HEK293T (cell line): ENCODE measurements at regions not wholly inside any gene's neighbourhood (a gene's known extent, or its start where the extent isn't known, plus 50 kb on each side); places are given as distances from the start of the nearest gene placed in this dataset.

Experiments used
- CTCF ChIA-PET: fragments of 350-600 bp; formaldehyde crosslinking; extraction: SDS; loops from one replicate; lab custom pipeline; 2021; ENCODE audit warnings: antibody characterized with exemption, inconsistent platforms; lab: Yijun Ruan, JAX
- POLR2A ChIA-PET: fragments of 350-600 bp; formaldehyde crosslinking; extraction: SDS; loops from one replicate; lab custom pipeline; 2020; ENCODE audit warnings: antibody characterized with exemption, inconsistent platforms; lab: Yijun Ruan, JAX
- DNase-seq: peaks from one replicate; pipeline ENCODE4 v3.0.0; 2012; ENCODE audit warnings: mixed read lengths; ENCODE audit errors: extremely low spot score
- ARNT ChIP-seq: fragments of 450-650 bp; IDR thresholded peaks from 2 replicates; pipeline ENCODE4 v1.6.1; 2017; ENCODE audit warnings: mild to moderate bottlenecking
- BHLHE40 ChIP-seq: fragments of 450-650 bp; IDR thresholded peaks from 2 replicates; pipeline ENCODE4 v1.6.1; 2016; ENCODE audit warnings: mild to moderate bottlenecking, moderate library complexity, borderline replicate concordance
- CTBP1 ChIP-seq: fragments of 450-650 bp; IDR thresholded peaks from 2 replicates; pipeline ENCODE4 v1.6.1; 2016; ENCODE audit warnings: borderline replicate concordance
- ELF4 ChIP-seq: fragments of 450-650 bp; IDR thresholded peaks from 2 replicates; pipeline ENCODE4 v1.6.1; 2017; ENCODE audit warnings: antibody characterized with exemption
- FOXA1 ChIP-seq: fragments of 450-650 bp; IDR thresholded peaks from 2 replicates; pipeline ENCODE4 v1.6.1; 2016; ENCODE audit warnings: mild to moderate bottlenecking
- FOXK2 ChIP-seq: fragments of 450-650 bp; IDR thresholded peaks from 2 replicates; pipeline ENCODE4 v1.6.1; 2016; ENCODE audit warnings: mild to moderate bottlenecking
- FOXM1 ChIP-seq: fragments of 450-650 bp; IDR thresholded peaks from 2 replicates; pipeline ENCODE4 v1.6.1; 2017; ENCODE audit warnings: mild to moderate bottlenecking, borderline replicate concordance
- HDGF ChIP-seq: fragments of 450-650 bp; IDR thresholded peaks from 2 replicates; pipeline ENCODE4 v1.6.1; 2017; ENCODE audit warnings: antibody characterized with exemption, borderline replicate concordance
- L3MBTL2 ChIP-seq: fragments of 450-650 bp; conservative IDR thresholded peaks from 2 replicates; pipeline ENCODE4 v1.6.1; 2016; ENCODE audit warnings: mild to moderate bottlenecking
- LEF1 ChIP-seq: fragments of 450-650 bp; IDR thresholded peaks from 2 replicates; pipeline ENCODE4 v1.6.1; 2017; ENCODE audit warnings: mild to moderate bottlenecking, borderline replicate concordance
- NFRKB ChIP-seq: fragments of 450-650 bp; IDR thresholded peaks from 2 replicates; pipeline ENCODE4 v1.6.1; 2016; ENCODE audit warnings: mild to moderate bottlenecking, moderate library complexity
- SP1 ChIP-seq: fragments of 450-650 bp; IDR thresholded peaks from 2 replicates; pipeline ENCODE4 v1.6.1; 2017
- SUZ12 ChIP-seq: fragments of 450-650 bp; IDR thresholded peaks from 2 replicates; pipeline ENCODE4 v1.6.1; 2016; ENCODE audit warnings: mild to moderate bottlenecking
- TARDBP ChIP-seq: fragments of 450-650 bp; IDR thresholded peaks from 2 replicates; pipeline ENCODE4 v1.6.1; 2016
- ZNF384 ChIP-seq: fragments of 450-650 bp; IDR thresholded peaks from 2 replicates; pipeline ENCODE4 v1.6.1; 2016
- TF ChIP-seq, protein P1 (sequence below): fragments of 450-650 bp; IDR thresholded peaks from 2 replicates; pipeline ENCODE4 v1.6.1; 2016

DNA sequence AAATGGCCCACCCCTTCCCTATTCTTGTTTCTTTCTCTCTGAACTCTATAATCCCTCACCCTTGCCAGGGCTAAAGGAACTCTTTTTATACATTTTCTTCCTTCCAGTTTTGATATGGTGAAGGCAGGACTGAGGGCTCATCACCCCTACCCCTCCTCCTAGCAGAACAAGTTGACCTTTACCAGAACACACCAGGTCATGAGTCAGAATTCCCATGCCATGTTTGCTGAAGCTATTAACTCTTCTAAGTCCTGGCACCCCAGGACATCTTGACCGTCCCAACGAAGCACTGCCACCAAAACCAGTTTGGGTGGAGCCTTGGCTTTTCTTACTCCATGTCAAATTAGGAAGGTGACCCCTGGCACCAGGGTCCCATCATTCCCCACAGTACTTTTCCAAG, 57.5 kb upstream of the DYNLT3 start:
- no peak for DNase-seq
- ChIA-PET POLR2A (no interaction called here), CTCF (interaction anchor here (0.6 to 0.8 kb wide), 2 partner anchors 12 to 61 kb away, joined by 3 read pairs; no protein-coding TSS in a partner anchor)
- TF ChIP-seq HDGF (no peak), TARDBP (no peak), SUZ12 (no peak), CTBP1 (no peak), ZNF384 (no peak)
- TF ChIP-seq, protein P1, sequence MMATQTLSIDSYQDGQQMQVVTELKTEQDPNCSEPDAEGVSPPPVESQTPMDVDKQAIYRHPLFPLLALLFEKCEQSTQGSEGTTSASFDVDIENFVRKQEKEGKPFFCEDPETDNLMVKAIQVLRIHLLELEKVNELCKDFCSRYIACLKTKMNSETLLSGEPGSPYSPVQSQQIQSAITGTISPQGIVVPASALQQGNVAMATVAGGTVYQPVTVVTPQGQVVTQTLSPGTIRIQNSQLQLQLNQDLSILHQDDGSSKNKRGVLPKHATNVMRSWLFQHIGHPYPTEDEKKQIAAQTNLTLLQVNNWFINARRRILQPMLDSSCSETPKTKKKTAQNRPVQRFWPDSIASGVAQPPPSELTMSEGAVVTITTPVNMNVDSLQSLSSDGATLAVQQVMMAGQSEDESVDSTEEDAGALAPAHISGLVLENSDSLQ: no peak

DNA sequence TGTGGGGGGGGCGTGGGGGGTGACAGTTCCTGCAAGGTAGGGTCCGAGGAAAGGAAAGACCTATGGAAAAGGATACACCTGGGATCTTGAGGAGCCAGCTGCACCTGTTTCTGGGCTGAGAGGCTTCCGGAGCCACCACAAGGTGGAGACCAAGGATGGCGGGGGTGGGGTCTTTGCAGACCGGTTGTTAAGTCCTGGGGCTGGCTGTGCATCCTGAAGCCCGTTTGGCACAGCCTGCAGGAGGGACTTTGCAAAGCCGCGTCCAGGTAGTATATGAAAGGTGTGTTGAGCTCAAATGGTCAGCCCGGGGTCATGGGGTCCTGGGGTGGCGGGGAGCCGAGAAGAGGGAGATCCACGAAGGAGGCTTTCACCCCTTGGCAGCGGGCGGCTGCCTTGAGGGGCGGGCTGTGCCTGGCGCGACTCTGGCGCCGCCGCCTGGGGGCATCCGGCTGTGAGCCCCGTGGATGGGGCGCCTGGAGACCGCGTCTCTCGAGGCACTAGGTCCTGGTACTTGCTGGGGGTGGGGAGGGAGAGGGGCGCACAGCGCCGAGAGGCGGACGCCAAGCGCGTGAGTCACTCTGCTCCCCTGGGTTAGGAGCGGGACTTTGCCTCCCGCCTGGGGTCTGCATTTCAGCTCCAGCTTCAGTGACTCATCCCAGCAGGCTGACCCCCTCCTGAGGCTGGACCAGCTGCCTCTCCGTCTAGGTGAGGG, 58.2 kb upstream of the DYNLT3 start:
- TF ChIP-seq FOXA1 (no peak), ARNT (no peak), NFRKB (no peak), HDGF (no peak), L3MBTL2 (0 out of 2 replicates have a peak, but pooled peaks have one; percentile 38)
- DNase-seq: peak; percentile 46
- ChIA-PET POLR2A (interaction anchor here (0.9 kb wide), 1 partner anchor 10 kb away, joined by 3 read pairs; no protein-coding TSS in a partner anchor), CTCF (interaction anchor here (0.8 kb wide), 1 partner anchor 62 kb away, joined by 3 read pairs; no protein-coding TSS in a partner anchor)

DNA sequence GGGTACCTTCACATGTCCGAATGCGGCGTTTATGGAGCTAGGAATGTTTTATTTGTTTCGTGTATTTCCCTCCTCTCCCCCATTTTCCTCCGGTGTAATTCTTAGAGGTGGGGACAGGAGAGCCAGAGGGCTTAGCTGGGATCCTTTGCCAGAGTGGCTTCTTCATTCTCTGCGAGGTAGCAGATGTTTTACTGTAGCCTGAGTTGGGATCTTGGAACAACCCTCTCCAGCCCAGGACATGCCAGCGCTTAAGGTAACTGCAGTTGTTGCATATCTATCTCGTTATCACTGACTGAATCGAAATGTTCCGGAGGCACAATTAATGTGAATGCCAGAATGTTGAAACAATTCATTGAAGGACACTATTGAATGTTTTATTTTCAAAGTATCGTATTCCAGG, 59.0 kb upstream of the DYNLT3 start:
- TF ChIP-seq FOXA1 (no peak), TARDBP (no peak), NFRKB (no peak), LEF1 (no peak), ELF4 (no peak), L3MBTL2 (no peak), HDGF (no peak), SUZ12 (no peak)
- TF ChIP-seq, protein P1: no peak
- DNase-seq: no peak
- POLR2A ChIA-PET: interaction anchor here (0.9 kb wide), 1 partner anchor 10 kb away, joined by 3 read pairs; no protein-coding TSS in a partner anchor
- CTCF ChIA-PET: no interaction called here

DNA sequence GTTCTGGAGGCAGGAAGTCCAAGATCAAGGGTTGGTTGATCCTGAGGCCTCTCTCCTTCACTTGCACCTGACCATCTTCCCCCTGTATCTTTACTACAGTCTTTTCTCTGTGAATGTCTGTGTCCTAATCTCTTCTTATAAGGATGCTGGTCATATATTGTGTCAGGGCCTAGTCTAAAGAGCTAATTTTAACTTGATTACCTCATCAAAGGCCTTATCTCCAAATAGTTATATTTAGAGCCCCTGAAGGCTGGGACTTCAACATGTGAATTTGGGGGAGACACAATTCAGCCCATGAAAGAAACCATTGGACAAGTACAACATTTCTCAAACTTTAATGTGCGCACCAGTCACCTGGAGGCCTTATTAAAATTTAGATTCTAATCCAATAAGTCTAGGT, 62.8 kb upstream of the DYNLT3 start:
- ChIA-PET POLR2A (no interaction called here), CTCF (no interaction called here)
- DNase-seq: no peak
- TF ChIP-seq, protein P1: no peak
- TF ChIP-seq CTBP1 (no peak), ARNT (no peak), NFRKB (no peak), ELF4 (no peak)

DNA sequence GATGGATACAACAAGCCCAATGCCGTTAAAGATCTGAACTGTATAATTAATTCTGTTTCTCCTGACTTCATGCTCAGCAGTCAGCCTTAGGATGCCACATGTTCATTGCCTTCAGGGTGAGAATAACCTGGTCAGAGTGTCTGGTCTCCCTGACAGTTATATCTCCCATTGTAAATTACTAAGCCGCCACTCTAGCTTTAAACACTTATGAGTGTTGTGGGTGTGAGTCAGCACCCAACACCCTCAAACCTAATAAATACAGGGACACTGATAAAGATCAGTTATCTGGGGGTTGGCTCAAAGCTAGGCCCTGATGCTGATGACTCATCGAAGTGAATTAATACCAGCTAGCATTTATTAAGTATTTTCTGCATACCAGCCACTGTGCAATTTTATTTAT, 64.9 kb upstream of the DYNLT3 start:
- no peak for DNase-seq
- no peak for TF ChIP-seq ARNT
- TF ChIP-seq, protein P1: peak; percentile 57
- CTCF ChIA-PET: interaction anchor here (0.8 to 2.1 kb wide), 3 partner anchors 9 to 349 kb away, joined by 3 to 4 read pairs (median 4); no protein-coding TSS in a partner anchor
- POLR2A ChIA-PET: interaction anchor here (0.9 kb wide), 1 partner anchor 59 kb away, joined by 3 read pairs; no protein-coding TSS in a partner anchor

DNA sequence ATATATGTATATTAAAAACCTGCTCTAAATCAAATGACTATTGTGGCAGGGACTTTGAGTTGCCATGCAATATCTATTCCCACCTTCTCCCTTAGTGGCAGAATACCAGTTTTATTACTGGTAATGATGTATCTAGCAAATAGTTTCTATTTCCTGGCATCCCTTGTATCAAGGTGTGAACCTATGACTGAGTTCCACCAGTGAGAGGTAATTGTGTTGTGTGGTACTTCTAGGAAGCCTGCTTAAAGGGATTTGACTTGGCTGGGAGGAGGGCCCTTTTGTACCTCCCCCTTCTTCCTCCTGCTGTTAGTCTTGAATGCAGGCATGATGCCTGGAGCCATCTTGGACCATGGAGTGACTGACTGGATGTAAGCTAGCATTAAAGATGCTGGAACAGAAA, 65.4 kb upstream of the DYNLT3 start:
- no peak for TF ChIP-seq FOXK2
- no peak for TF ChIP-seq SP1
- TF ChIP-seq NFRKB: no peak
- TF ChIP-seq CTBP1: no peak
- no peak for TF ChIP-seq HDGF
- no peak for TF ChIP-seq ARNT
- no peak for TF ChIP-seq FOXM1
- no peak for TF ChIP-seq BHLHE40
- no peak for TF ChIP-seq SUZ12
- TF ChIP-seq TARDBP: no peak
- no peak for TF ChIP-seq FOXA1
- CTCF ChIA-PET: interaction anchor here (0.7 to 2.1 kb wide), 2 partner anchors 9 to 26 kb away, joined by 3 to 4 read pairs; no protein-coding TSS in a partner anchor
- POLR2A ChIA-PET: interaction anchor here (0.5 kb wide), 1 partner anchor 44 kb away, joined by 3 read pairs; no protein-coding TSS in a partner anchor
- no peak for DNase-seq
